GM12878 (cell line): ENCODE measurements at regions not wholly inside any gene's neighbourhood (a gene's known extent, or its start where the extent isn't known, plus 50 kb on each side); places are given as distances from the start of the nearest gene placed in this dataset.

Source experiments
- ATAC-seq: fragments of 200-7000 bp; cut with Tn5 transposase; 3 replicates; pipeline ENCODE4 v1.9.1; 2020; ENCODE audit warnings: mild to moderate bottlenecking, moderate library complexity
- BruUV-seq: library from RNA; stranded (reverse); fragments of 400-500 nt; replicated peaks from 2 replicates; lab custom pipeline; 2021; lab: Mats Ljungman, UMichigan
- CTCF ChIA-PET: fragments of 300-600 bp; sonication (Branson Sonifier 250); formaldehyde crosslinking; extraction: SDS; loops from one replicate; lab custom pipeline; 2021; ENCODE audit warnings: inconsistent platforms; lab: Yijun Ruan, JAX
- POLR2A ChIA-PET: fragments of 350-600 bp; formaldehyde crosslinking; extraction: SDS; loops from one replicate; lab custom pipeline; 2021; ENCODE audit warnings: inconsistent platforms; lab: Charles Lee
- RAD21 ChIA-PET: fragments of 300-600 bp; sonication (Branson Sonifier 250); formaldehyde crosslinking; loops from one replicate; lab custom pipeline; 2023; ENCODE audit warnings: antibody characterized with exemption; ENCODE audit not compliant: unreplicated experiment; lab: Charles Lee
- SMC1A ChIA-PET: fragments of 300-600 bp; sonication (Branson Sonifier 250); formaldehyde crosslinking; loops from one replicate; lab custom pipeline; 2023; ENCODE audit not compliant: unreplicated experiment, uncharacterized antibody; lab: Charles Lee
- DNase-seq: peaks from one replicate; pipeline ENCODE4 v3.0.0-alpha.2; 2011; ENCODE audit warnings: low read depth, low spot score
- FAIRE-seq: peaks from 3 replicates; lab custom pipeline; 2011; peaks lifted over from hg19 to GRCh38; lab: Jason Lieb, UNC
- H2AFZ ChIP-seq: 2 replicates; pipeline ENCODE4 v1.6.0; 2011; ENCODE audit warnings: low read depth, low read length, control low read depth; ENCODE audit not compliant: control insufficient read depth
- H3K27ac ChIP-seq: 2 replicates; pipeline ENCODE4 v1.5.1; 2011; ENCODE audit warnings: control low read depth; ENCODE audit not compliant: control insufficient read depth, insufficient read depth
- H3K27me3 ChIP-seq, 2 experiments: replicated peaks in 1 of 2; 2 replicates each; pipeline versions ENCODE4 v1.6.0 to v1.6.1; 2011; ENCODE audit warnings: low read length in 1 of 2; ENCODE audit not compliant: control insufficient read depth in 2 of 2, insufficient read depth in 2 of 2
- H3K36me3 ChIP-seq, 2 experiments: 2 replicates each; pipeline ENCODE4 v1.5.1; 2011; ENCODE audit warnings: low read length in 1 of 2; ENCODE audit not compliant: control insufficient read depth in 2 of 2, insufficient read depth in 2 of 2
- H3K4me1 ChIP-seq: 2 replicates; pipeline ENCODE4 v1.6.1; 2011; ENCODE audit warnings: mild to moderate bottlenecking, low read length, moderate library complexity, mixed read lengths; ENCODE audit not compliant: control insufficient read depth, insufficient read depth
- H3K4me2 ChIP-seq: 2 replicates; pipeline ENCODE4 v1.6.0; 2011; ENCODE audit warnings: control low read depth; ENCODE audit not compliant: control insufficient read depth, insufficient read depth
- H3K4me3 ChIP-seq: fragments of 200-600 bp; sonication (generic); 2 replicates; pipeline ENCODE4 v1.5.1; 2016
- H3K79me2 ChIP-seq: 2 replicates; pipeline ENCODE4 v1.6.0; 2011; ENCODE audit warnings: low read length; ENCODE audit not compliant: control insufficient read depth, insufficient read depth
- H3K9ac ChIP-seq: 2 replicates; pipeline ENCODE4 v1.8.0; 2011; ENCODE audit warnings: low read length, control low read depth, mixed read lengths; ENCODE audit not compliant: control insufficient read depth, insufficient read depth
- H3K9me3 ChIP-seq: replicated peaks from 3 replicates; pipeline ENCODE4 v1.5.1; 2011; ENCODE audit warnings: mild to moderate bottlenecking, low read length; ENCODE audit not compliant: control insufficient read depth, insufficient read depth
- H4K20me1 ChIP-seq: 2 replicates; pipeline ENCODE4 v1.6.0; 2011; ENCODE audit not compliant: control insufficient read depth, insufficient read depth
- CHD1 ChIP-seq: IDR thresholded peaks from 2 replicates; pipeline ENCODE4 v1.6.1; 2012; ENCODE audit warnings: low read depth, low read length, improper control_type of control experiment
- GABPA ChIP-seq: IDR thresholded peaks from 2 replicates; pipeline ENCODE4 v1.6.1; 2014; ENCODE audit warnings: antibody characterized with exemption, low read depth, mild to moderate bottlenecking, inconsistent platforms
- GATAD2B ChIP-seq: fragments of 450-650 bp; conservative IDR thresholded peaks from 2 replicates; pipeline ENCODE4 v1.6.1; 2017; ENCODE audit warnings: low read depth, mild to moderate bottlenecking, moderate library complexity
- KAT2A ChIP-seq: conservative IDR thresholded peaks from 2 replicates; pipeline ENCODE4 v1.6.1; 2011; ENCODE audit warnings: low read depth, low read length; ENCODE audit not compliant: control insufficient read depth
- MLLT1 ChIP-seq: fragments of 450-650 bp; IDR thresholded peaks from 2 replicates; pipeline ENCODE4 v1.6.1; 2016; ENCODE audit warnings: mild to moderate bottlenecking
- NR2C2 ChIP-seq: IDR thresholded peaks from 2 replicates; pipeline ENCODE4 v1.6.1; 2011; ENCODE audit warnings: borderline replicate concordance, low read depth; ENCODE audit not compliant: control insufficient read depth, insufficient read length
- PML ChIP-seq: IDR thresholded peaks from 2 replicates; pipeline ENCODE4 v1.6.1; 2012; ENCODE audit warnings: low read length, inconsistent platforms
- SMARCA5 ChIP-seq: fragments of 450-650 bp; IDR thresholded peaks from 2 replicates; pipeline ENCODE4 v1.6.1; 2017; ENCODE audit warnings: mild to moderate bottlenecking
- SP1 ChIP-seq: IDR thresholded peaks from one replicate; pipeline ENCODE4 v1.6.1; 2011; ENCODE audit warnings: low read depth, low read length
- YY1 ChIP-seq: IDR thresholded peaks from 2 replicates; pipeline ENCODE4 v1.6.1; 2011; ENCODE audit warnings: low read depth, mild to moderate bottlenecking, low read length
- ZNF384 ChIP-seq: IDR thresholded peaks from 2 replicates; pipeline ENCODE4 v1.6.1; 2012; ENCODE audit warnings: low read depth, mild to moderate bottlenecking, low read length, improper control_type of control experiment, borderline replicate concordance
- ZNF592 ChIP-seq: fragments of 450-650 bp; IDR thresholded peaks from 2 replicates; pipeline ENCODE4 v1.6.1; 2017; ENCODE audit warnings: mild to moderate bottlenecking, moderate library complexity
- WGBS: methylation state at CpG from one replicate; pipeline ENCODE4 v1.1.6; 2016; ENCODE audit warnings: low lambda C conversion rate; ENCODE audit not compliant: insufficient replicate concordance, insufficient coverage; ENCODE audit errors: missing lambda C conversion rate; 5-methylcytosine and 5-hydroxymethylcytosine counted together
- in situ Hi-C: fragments of 300-500 bp; cut with MboI; formaldehyde crosslinking; loops from 9 replicates; pipeline ENCODE4 v1.14.3; 2018; ENCODE audit warnings: mixed read lengths
- intact Hi-C: fragments of 100-400 bp; cut with micrococcal nuclease; formaldehyde crosslinking; loops from one replicate; pipeline ENCODE4 v1.14.2; 2022; ENCODE audit not compliant: unreplicated experiment
- TF ChIP-seq, protein P1 (sequence below): IDR thresholded peaks from 2 replicates; pipeline ENCODE4 v1.6.1; 2011; ENCODE audit warnings: borderline replicate concordance, low read depth, mild to moderate bottlenecking, moderate library complexity, mixed read lengths, low read length; ENCODE audit not compliant: insufficient read depth; ENCODE audit errors: extremely low read length
- TF ChIP-seq, protein P2 (sequence below): fragments of 450-650 bp; conservative IDR thresholded peaks from 2 replicates; pipeline ENCODE4 v1.6.1; 2017; ENCODE audit warnings: mild to moderate bottlenecking, moderate library complexity

DNA sequence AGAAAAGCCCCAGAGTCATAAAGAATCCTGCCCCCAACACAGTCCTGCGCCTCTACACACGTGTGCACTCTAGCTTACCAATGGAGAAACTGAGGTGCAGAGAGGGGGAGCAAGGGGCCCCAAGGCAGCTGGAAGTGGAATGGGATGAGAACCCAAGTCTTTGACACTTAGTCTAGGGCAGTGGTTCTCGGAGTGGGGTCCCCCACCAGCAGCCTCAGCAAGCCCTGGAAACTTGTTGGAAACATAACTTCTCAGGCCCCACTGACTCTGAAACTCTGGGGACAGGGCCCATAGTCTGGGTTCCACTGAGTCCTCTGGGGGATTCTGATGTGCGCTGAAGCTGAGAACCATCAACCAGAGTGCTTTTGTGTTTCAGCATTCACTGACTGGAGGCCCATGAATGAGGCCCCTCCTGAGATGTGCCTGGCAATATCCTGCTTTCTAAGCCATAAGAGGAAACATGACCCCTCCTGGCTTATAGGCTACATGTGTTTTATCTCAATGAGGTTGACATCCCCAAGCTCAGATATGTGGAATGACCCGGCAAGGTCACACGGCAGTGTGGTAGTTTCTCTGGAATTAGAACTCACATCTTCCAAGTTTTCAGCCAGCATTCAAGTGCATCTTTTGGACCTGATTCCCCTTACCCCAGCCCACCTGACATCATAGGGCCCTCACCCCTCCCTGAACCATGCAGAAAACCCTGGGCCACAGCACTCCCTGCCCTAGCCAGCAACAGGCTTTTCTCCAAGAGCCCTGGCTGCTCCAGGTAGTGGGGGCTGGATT is 147.3 kb upstream of the PCBD1 start:
- FAIRE-seq (no peak), ATAC-seq (no peak), DNase-seq (no peak)
- CTCF ChIA-PET, result interaction anchor here (0.6 kb wide), 1 partner anchor 132 kb away, joined by 3 read pairs; no protein-coding TSS in a partner anchor
- no peaks in the 10 kb centered on the region for H3K27me3 ChIP-seq
- POLR2A ChIA-PET, result no interaction called here
- H3K4me1 ChIP-seq, result no peaks in the 10 kb centered on the region
- H2AFZ ChIP-seq, result no peak overlapping the region
- SMC1A ChIA-PET, result no interaction called here
- RAD21 ChIA-PET, result no interaction called here
- WGBS, result 40% methylated on average over 6 of the region's 6 CpGs
- H3K36me3 ChIP-seq, result no peaks in the 10 kb centered on the region
- H4K20me1 ChIP-seq, result no peaks in the 10 kb centered on the region
- in situ Hi-C loops (no loop called here), intact Hi-C loops (no loop called here)
- H3K9ac ChIP-seq, result no peak overlapping the region
- BruUV-seq, result no TSS peak
- H3K4me3 ChIP-seq, result no peak overlapping the region
- TF ChIP-seq PML (no peak), KAT2A (no peak), ZNF592 (no peak), CHD1 (no peak), YY1 (no peak), GATAD2B (no peak), SMARCA5 (no peak), GABPA (no peak), ZNF384 (no peak), NR2C2 (no peak), MLLT1 (no peak), SP1 (no peak)
- TF ChIP-seq, protein P1, sequence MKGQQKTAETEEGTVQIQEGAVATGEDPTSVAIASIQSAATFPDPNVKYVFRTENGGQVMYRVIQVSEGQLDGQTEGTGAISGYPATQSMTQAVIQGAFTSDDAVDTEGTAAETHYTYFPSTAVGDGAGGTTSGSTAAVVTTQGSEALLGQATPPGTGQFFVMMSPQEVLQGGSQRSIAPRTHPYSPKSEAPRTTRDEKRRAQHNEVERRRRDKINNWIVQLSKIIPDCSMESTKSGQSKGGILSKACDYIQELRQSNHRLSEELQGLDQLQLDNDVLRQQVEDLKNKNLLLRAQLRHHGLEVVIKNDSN, result no peak
- TF ChIP-seq, protein P2, sequence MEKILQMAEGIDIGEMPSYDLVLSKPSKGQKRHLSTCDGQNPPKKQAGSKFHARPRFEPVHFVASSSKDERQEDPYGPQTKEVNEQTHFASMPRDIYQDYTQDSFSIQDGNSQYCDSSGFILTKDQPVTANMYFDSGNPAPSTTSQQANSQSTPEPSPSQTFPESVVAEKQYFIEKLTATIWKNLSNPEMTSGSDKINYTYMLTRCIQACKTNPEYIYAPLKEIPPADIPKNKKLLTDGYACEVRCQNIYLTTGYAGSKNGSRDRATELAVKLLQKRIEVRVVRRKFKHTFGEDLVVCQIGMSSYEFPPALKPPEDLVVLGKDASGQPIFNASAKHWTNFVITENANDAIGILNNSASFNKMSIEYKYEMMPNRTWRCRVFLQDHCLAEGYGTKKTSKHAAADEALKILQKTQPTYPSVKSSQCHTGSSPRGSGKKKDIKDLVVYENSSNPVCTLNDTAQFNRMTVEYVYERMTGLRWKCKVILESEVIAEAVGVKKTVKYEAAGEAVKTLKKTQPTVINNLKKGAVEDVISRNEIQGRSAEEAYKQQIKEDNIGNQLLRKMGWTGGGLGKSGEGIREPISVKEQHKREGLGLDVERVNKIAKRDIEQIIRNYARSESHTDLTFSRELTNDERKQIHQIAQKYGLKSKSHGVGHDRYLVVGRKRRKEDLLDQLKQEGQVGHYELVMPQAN, result no peak
- no peaks in the 10 kb centered on the region for H3K79me2 ChIP-seq
- H3K27ac ChIP-seq, result no peak overlapping the region
- H3K9me3 ChIP-seq, result no peaks in the 10 kb centered on the region
- no peak overlapping the region for H3K4me2 ChIP-seq
